Uterus (tissue), 3 donors: ENCODE measurements at regions not wholly inside any gene's neighbourhood (a gene's known extent, or its start where the extent isn't known, plus 50 kb on each side); places are given as distances from the start of the nearest gene placed in this dataset.

ENCODE experiments used
- DNase-seq, 2 donors: peaks; one replicate each; pipeline ENCODE4 v3.0.0-alpha.2; 2019 to 2020
- H3K27ac ChIP-seq, 2 donors: fragments of 200-600 bp; sonication (generic); 1 replicate in 1 of 2; 2 replicates in 1 of 2; pipeline ENCODE4 v1.5.1; 2016 to 2018
- H3K27me3 ChIP-seq, 2 donors: fragments of 200-600 bp; sonication (generic); one replicate each; pipeline ENCODE4 v1.5.1; 2018 to 2019; ENCODE audit warnings: control low read depth in 1 of 2
- H3K36me3 ChIP-seq, 2 donors: fragments of 200-600 bp; sonication (generic); one replicate each; pipeline ENCODE4 v1.5.1; 2019; ENCODE audit warnings: control low read depth in 1 of 2
- H3K4me1 ChIP-seq, 2 donors: fragments of 200-600 bp; sonication (generic); one replicate each; pipeline ENCODE4 v1.5.1; 2018 to 2019; ENCODE audit warnings: control low read depth in 1 of 2
- H3K4me3 ChIP-seq, 2 donors: fragments of 200-600 bp; sonication (generic); 1 replicate in 1 of 2; 2 replicates in 1 of 2; pipeline ENCODE4 v1.5.1; 2018 to 2019; ENCODE audit warnings: mild to moderate bottlenecking in 1 of 2
- H3K9me3 ChIP-seq, 2 donors: fragments of 200-600 bp; sonication (generic); one replicate each; pipeline ENCODE4 v1.5.1; 2019; ENCODE audit warnings: control low read depth in 1 of 2
- CTCF ChIP-seq, 4 experiments: fragments of 200-600 bp in 2 of 4; fragments of 450-650 bp in 2 of 4; sonication (generic) in 2 of 4; IDR thresholded peaks; one replicate each; pipeline ENCODE4 v1.5.1; 2016 to 2019; ENCODE audit warnings: antibody characterized with exemption in 4 of 4, mild to moderate bottlenecking in 2 of 4, moderate library complexity in 1 of 4
- POLR2A ChIP-seq, 2 donors: fragments of 450-650 bp; IDR thresholded peaks; one replicate each; pipeline ENCODE4 v1.6.1; 2016; ENCODE audit warnings: antibody characterized with exemption in 2 of 2, mild to moderate bottlenecking in 1 of 2, moderate library complexity in 1 of 2
- intact Hi-C: fragments of 100-400 bp; cut with DNase I; formaldehyde crosslinking; loops from one replicate; pipeline ENCODE4 v1.15.1; 2023; ENCODE audit warnings: low total_unique reads
- donor health status: DM: yes; HTN: yes; CAD: no.

GRCh38 chr12:90301095-90301494 lies 592.5 kb upstream of the ATP2B1 start:
- DNase-seq, result no peak
- Histone ChIP-seq H3K27ac (no peak overlapping the region), H3K27me3 (no peaks in the 10 kb centered on the region), H3K36me3 (no peaks in the 10 kb centered on the region), H3K4me1 (no peaks in the 10 kb centered on the region), H3K4me3 (no peak overlapping the region), H3K9me3 (no peaks in the 10 kb centered on the region)
- no peak for TF ChIP-seq POLR2A (IDR thresholded peaks at IDR 0.05)
- TF ChIP-seq CTCF (IDR thresholded peaks at IDR 0.05), result no peak
- intact Hi-C loops, result no loop called here

- H3K27me3 ChIP-seq, result no peaks in the 10 kb centered on the region
- no peak for DNase-seq
- H3K27ac ChIP-seq, result no peak overlapping the region
- H3K4me1 ChIP-seq, result no peaks in the 10 kb centered on the region
- intact Hi-C loops, result no loop called here
- H3K4me3 ChIP-seq, result no peak overlapping the region
- TF ChIP-seq CTCF (IDR thresholded peaks at IDR 0.05) (no peak), POLR2A (IDR thresholded peaks at IDR 0.05) (no peak)
- H3K36me3 ChIP-seq, result no peaks in the 10 kb centered on the region
- no peaks in the 10 kb centered on the region for H3K9me3 ChIP-seq
Observed at GRCh38 chr12:90299666-90300065, 591.0 kb upstream of the ATP2B1 start.

GRCh38 chr12:90299121-90299520 lies 590.5 kb upstream of the ATP2B1 start:
- intact Hi-C loops, result no loop called here
- H3K4me3 ChIP-seq, result no peak overlapping the region
- TF ChIP-seq CTCF (IDR thresholded peaks at IDR 0.05), result no peak
- TF ChIP-seq POLR2A (IDR thresholded peaks at IDR 0.05), result no peak

GRCh38 chr12:90298289-90298948 lies 589.8 kb upstream of the ATP2B1 start:
- intact Hi-C loops, result no loop called here
- H3K4me1 ChIP-seq, result no peaks in the 10 kb centered on the region
- H3K27me3 ChIP-seq, result no peaks in the 10 kb centered on the region
- DNase-seq, result no peak
- H3K4me3 ChIP-seq, result no peak overlapping the region
- H3K9me3 ChIP-seq, result no peaks in the 10 kb centered on the region
- TF ChIP-seq CTCF (IDR thresholded peaks at IDR 0.05) (no peak), POLR2A (IDR thresholded peaks at IDR 0.05) (no peak)
- no peaks in the 10 kb centered on the region for H3K36me3 ChIP-seq
- no peak overlapping the region for H3K27ac ChIP-seq

More at GRCh38 chr12:90299121-90299520, 590.5 kb upstream of the ATP2B1 start:
- H3K4me1 ChIP-seq, result no peaks in the 10 kb centered on the region
- H3K36me3 ChIP-seq, result no peaks in the 10 kb centered on the region
- no peak overlapping the region for H3K27ac ChIP-seq
- no peaks in the 10 kb centered on the region for H3K9me3 ChIP-seq
- no peak for DNase-seq
- no peaks in the 10 kb centered on the region for H3K27me3 ChIP-seq

GRCh38 chr12:90295858-90296257 lies 587.2 kb upstream of the ATP2B1 start:
- Histone ChIP-seq H3K9me3 (no peaks in the 10 kb centered on the region), H3K4me3 (no peak overlapping the region), H3K27ac (no peak overlapping the region), H3K4me1 (no peaks in the 10 kb centered on the region), H3K27me3 (no peaks in the 10 kb centered on the region), H3K36me3 (no peaks in the 10 kb centered on the region)
- TF ChIP-seq POLR2A (IDR thresholded peaks at IDR 0.05) (no peak), CTCF (IDR thresholded peaks at IDR 0.05) (no peak)
- no peak for DNase-seq
- intact Hi-C loops, result no loop called here
